Stimulated activated CD4-positive, alpha-beta T cell treated with anti-CD3 and anti-CD28 coated beads, Interleukin-4, amount 100 ng/mL, for 24 hours (primary cell): ENCODE measurements at regions not wholly inside any gene's neighbourhood (a gene's known extent, or its start where the extent isn't known, plus 50 kb on each side); places are given as distances from the start of the nearest gene placed in this dataset.
"Not testable (repeated sequence)": the region's sequence is repeated elsewhere in the genome, so short reads cannot be mapped to it uniquely, and the experiment has no call there.

Experiments used
- DNase-seq: peaks from one replicate; pipeline ENCODE4 v3.0.0-alpha.2; 2020

GRCh38 chr7:67301667-67302066 lies 305.0 kb downstream of the TYW1 start:
- DNase-seq = no peak

- peak; percentile 99 for DNase-seq
These were observed 305.7 kb downstream of the TYW1 start for GRCh38 chr7:67302113-67303039.

GRCh38 chr7:67304846-67305245 lies 308.2 kb downstream of the TYW1 start:
- not testable (repeated sequence) for DNase-seq

GRCh38 chr7:67306331-67306730 lies 309.7 kb downstream of the TYW1 start:
- no peak for DNase-seq

- no peak for DNase-seq
These were observed 313.3 kb downstream of the TYW1 start for GRCh38 chr7:67309764-67310549.

GRCh38 chr7:67311901-67312300 lies 315.3 kb downstream of the TYW1 start:
- DNase-seq = no peak

- no peak for DNase-seq
These were observed 316.6 kb downstream of the TYW1 start for GRCh38 chr7:67313213-67313612.

GRCh38 chr7:67316902-67317301 lies 320.3 kb downstream of the TYW1 start:
- DNase-seq = not testable (repeated sequence)

- DNase-seq = not testable (repeated sequence)
These were observed 331.6 kb downstream of the TYW1 start for GRCh38 chr7:67328257-67328656.

GRCh38 chr7:67335165-67335564 lies 338.5 kb downstream of the TYW1 start:
- not testable (repeated sequence) for DNase-seq

GRCh38 chr7:67335663-67336062 lies 339.0 kb downstream of the TYW1 start:
- not testable (repeated sequence) for DNase-seq

GRCh38 chr7:67338545-67338944 lies 341.9 kb downstream of the TYW1 start:
- DNase-seq = not testable (repeated sequence)

- DNase-seq = no peak
These were observed 344.6 kb downstream of the TYW1 start for GRCh38 chr7:67341153-67341768.

- DNase-seq = no peak
These were observed 346.5 kb downstream of the TYW1 start for GRCh38 chr7:67343114-67343513.

- DNase-seq = no peak
These were observed 346.9 kb downstream of the TYW1 start for GRCh38 chr7:67343572-67343971.

GRCh38 chr7:67344481-67345193 lies 348.0 kb downstream of the TYW1 start:
- DNase-seq = no peak

GRCh38 chr7:67346126-67346525 lies 349.5 kb downstream of the TYW1 start:
- no peak for DNase-seq

GRCh38 chr7:67346876-67347275 lies 350.2 kb downstream of the TYW1 start:
- DNase-seq = no peak

- DNase-seq = no peak
These were observed 351.5 kb downstream of the TYW1 start for GRCh38 chr7:67348171-67348570.

- DNase-seq = not testable (repeated sequence)
These were observed 361.0 kb downstream of the TYW1 start for GRCh38 chr7:67357653-67358052.

- DNase-seq = not testable (repeated sequence)
These were observed 361.7 kb downstream of the TYW1 start for GRCh38 chr7:67358316-67358715.

- not testable (repeated sequence) for DNase-seq
These were observed 362.1 kb downstream of the TYW1 start for GRCh38 chr7:67358738-67359137.

GRCh38 chr7:67359900-67360299 lies 363.3 kb downstream of the TYW1 start:
- no peak for DNase-seq
